ENCODE measurements at regions not wholly inside any gene's neighbourhood (a gene's known extent, or its start where the extent isn't known, plus 50 kb on each side); places are given as distances from the start of the nearest gene placed in this dataset.

DNA sequence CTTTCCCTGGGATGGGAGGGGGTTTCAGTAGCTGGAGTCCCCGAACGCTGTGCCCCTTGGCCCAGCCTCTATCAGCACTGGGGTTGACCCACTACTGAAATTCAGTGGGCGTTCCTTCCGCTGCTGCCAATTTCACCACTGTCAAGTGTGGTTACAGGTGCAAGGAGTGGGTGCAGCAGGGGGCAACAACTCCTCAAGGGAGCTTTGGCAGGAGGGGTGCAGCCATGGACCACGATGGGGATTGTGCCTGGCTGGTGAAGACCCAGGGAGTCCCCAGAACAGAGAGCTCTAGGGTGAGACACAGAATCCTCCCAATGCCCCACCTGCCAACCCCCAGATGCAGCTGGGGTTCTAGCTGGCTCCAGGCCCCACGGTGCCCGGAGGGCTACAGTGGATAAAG, 123.5 kb upstream of the SDK2 start:
- TF ChIP-seq CTCF (IDR thresholded peaks at IDR 0.05; ENCODE audit: low read depth, low read length) (no peak), EZH2phosphoT487 (IDR thresholded peaks at IDR 0.05; ENCODE audit: low read depth) (no peak)

Data from OCI-LY3 (cell line).